Esophagus (tissue), 2 donors: ENCODE measurements at regions not wholly inside any gene's neighbourhood (a gene's known extent, or its start where the extent isn't known, plus 50 kb on each side); places are given as distances from the start of the nearest gene placed in this dataset.
"Not testable (repeated sequence)": the region's sequence is repeated elsewhere in the genome, so short reads cannot be mapped to it uniquely, and the experiment has no call there.

Experiments
- H3K27ac ChIP-seq, 2 donors: one replicate each; pipeline ENCODE4 v1.5.1; 2013; ENCODE audit warnings: low read depth in 2 of 2, mild to moderate bottlenecking in 2 of 2, inconsistent platforms in 1 of 2, low read length in 1 of 2, moderate library complexity in 1 of 2
- H3K27me3 ChIP-seq, 2 donors: one replicate each; pipeline ENCODE4 v1.6.1; 2013; ENCODE audit warnings: low read length in 2 of 2, control low read depth in 1 of 2, mild to moderate bottlenecking in 1 of 2; ENCODE audit not compliant: insufficient read depth in 2 of 2, control insufficient read depth in 1 of 2
- H3K36me3 ChIP-seq, 2 donors: one replicate each; pipeline ENCODE4 v1.6.1; 2013; ENCODE audit warnings: low read length in 1 of 2; ENCODE audit not compliant: control insufficient read depth in 2 of 2, insufficient read depth in 2 of 2
- H3K4me1 ChIP-seq, 2 donors: one replicate each; pipeline ENCODE4 v1.6.1; 2013; ENCODE audit warnings: low read length in 1 of 2; ENCODE audit not compliant: control insufficient read depth in 2 of 2, insufficient read depth in 2 of 2
- H3K4me3 ChIP-seq, 2 donors: one replicate each; pipeline ENCODE4 v1.5.1; 2013; ENCODE audit warnings: low read length in 2 of 2, mild to moderate bottlenecking in 2 of 2, low read depth in 1 of 2, moderate library complexity in 1 of 2
- H3K9me3 ChIP-seq, 2 donors: one replicate each; pipeline ENCODE4 v1.6.1; 2013; ENCODE audit warnings: mild to moderate bottlenecking in 2 of 2, low read depth in 1 of 2, low read length in 1 of 2, moderate library complexity in 1 of 2; ENCODE audit not compliant: control insufficient read depth in 2 of 2, insufficient read depth in 1 of 2
- WGBS, 2 donors: extraction: QIAGEN DNeasy Blood & Tissue Kit; methylation state at CpG; one replicate each; pipeline ENCODE4 v1.1.7; 2013; 5-methylcytosine and 5-hydroxymethylcytosine counted together
- donor health status: healthy with polysubstance abuse.
- donor health status: Bipolar disorder and iron deficiency.

DNA sequence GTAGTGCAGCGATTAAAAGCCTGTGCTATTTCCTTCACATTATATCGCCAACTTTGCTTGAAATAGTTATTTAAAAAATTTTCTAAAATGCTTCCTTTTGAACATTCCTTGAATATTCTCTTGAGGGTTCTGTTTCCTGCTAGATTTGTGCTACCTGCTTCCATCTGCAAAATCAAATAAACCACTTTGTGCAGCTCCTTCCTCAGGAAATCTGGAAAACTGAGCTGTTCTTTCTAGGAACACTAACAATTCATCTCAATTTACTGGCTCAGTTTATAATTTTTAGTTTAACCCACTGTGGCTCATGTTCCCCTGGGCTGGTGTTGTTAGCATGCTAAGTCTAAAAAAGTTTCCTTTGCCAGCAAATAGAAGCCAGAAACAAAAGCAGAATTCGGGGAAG lies 88.1 kb upstream of the LCORL start:
- H3K9me3 ChIP-seq = no peaks in the 10 kb centered on the region
- no peak overlapping the region for H3K4me3 ChIP-seq
- WGBS, 2 donors = 45 to 49% methylated on average over 3 of the region's 3 CpGs
- H3K36me3 ChIP-seq = no peaks in the 10 kb centered on the region
- peaks cover 0 to 4% of the 10 kb centered on the region in 2 donors for H3K4me1 ChIP-seq
- no peaks in the 10 kb centered on the region for H3K27me3 ChIP-seq
- H3K27ac ChIP-seq = no peak overlapping the region

DNA sequence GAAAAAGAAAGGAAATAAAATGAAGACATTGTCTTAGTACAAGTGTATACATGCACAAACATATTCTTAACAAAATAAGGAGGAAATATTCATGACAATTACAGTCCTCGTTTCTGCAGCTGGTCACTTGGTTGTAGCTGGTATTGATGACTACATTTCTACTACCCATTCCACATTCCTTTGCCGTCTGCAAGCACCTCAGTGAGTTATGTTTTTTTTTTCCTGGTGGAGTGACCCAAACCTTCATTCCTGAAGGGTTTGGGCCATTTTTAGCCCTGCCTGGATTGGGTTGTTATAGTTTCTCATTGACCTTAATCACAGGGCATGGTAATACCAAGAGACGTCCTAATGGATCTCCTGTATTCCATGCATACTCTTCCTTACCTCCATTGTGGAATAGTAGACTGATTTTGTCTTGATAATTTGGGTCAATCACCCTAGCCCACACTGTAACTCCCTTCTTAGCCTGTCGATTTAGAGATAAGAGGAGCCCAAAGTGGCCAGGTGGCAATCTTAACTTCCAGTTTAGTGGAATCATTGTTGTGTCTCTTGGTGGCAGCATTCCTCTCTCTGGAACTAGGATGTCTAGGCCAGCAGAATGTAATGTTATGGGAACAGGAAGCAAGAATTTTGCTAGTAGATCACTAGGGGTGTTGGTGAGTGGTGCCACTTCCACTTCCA lies 86.4 kb upstream of the LCORL start:
- H3K4me1 ChIP-seq, H3K27me3 ChIP-seq, H3K9me3 ChIP-seq, H3K4me3 ChIP-seq, H3K27ac ChIP-seq, H3K36me3 ChIP-seq: not testable (repeated sequence)
- WGBS, 2 donors = 68 to 72% methylated on average over 4 of the region's 4 CpGs

DNA sequence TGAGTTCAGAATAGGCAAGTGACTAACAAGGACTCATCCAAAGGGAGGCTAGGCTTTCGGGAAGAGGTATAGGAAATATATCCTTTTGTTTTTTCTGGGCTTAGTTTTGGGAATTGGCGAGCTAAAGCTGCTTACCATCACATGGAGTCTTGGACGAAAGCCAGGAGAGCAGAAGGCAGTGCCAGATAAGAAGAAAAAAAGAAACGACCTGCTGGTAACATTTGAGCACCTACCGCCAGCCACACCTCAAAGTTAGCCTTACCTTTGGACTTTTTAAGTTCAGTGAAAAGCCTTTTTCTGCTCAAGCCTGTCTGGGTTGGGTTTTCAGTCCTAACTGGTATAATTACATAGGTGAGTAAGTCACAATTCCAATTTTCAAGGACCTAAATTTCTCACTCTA lies 85.1 kb upstream of the LCORL start:
- peaks cover 0 to 4% of the 10 kb centered on the region in 2 donors for H3K4me1 ChIP-seq
- H3K27me3 ChIP-seq = no peaks in the 10 kb centered on the region
- H3K27ac ChIP-seq = peak overlapping the region in 1 of 2 donors; percentile 68
- no peaks in the 10 kb centered on the region for H3K36me3 ChIP-seq
- H3K9me3 ChIP-seq = no peaks in the 10 kb centered on the region
- no peak overlapping the region for H3K4me3 ChIP-seq
- WGBS, 2 donors = 27 to 29% methylated on average over 5 of the region's 5 CpGs

DNA sequence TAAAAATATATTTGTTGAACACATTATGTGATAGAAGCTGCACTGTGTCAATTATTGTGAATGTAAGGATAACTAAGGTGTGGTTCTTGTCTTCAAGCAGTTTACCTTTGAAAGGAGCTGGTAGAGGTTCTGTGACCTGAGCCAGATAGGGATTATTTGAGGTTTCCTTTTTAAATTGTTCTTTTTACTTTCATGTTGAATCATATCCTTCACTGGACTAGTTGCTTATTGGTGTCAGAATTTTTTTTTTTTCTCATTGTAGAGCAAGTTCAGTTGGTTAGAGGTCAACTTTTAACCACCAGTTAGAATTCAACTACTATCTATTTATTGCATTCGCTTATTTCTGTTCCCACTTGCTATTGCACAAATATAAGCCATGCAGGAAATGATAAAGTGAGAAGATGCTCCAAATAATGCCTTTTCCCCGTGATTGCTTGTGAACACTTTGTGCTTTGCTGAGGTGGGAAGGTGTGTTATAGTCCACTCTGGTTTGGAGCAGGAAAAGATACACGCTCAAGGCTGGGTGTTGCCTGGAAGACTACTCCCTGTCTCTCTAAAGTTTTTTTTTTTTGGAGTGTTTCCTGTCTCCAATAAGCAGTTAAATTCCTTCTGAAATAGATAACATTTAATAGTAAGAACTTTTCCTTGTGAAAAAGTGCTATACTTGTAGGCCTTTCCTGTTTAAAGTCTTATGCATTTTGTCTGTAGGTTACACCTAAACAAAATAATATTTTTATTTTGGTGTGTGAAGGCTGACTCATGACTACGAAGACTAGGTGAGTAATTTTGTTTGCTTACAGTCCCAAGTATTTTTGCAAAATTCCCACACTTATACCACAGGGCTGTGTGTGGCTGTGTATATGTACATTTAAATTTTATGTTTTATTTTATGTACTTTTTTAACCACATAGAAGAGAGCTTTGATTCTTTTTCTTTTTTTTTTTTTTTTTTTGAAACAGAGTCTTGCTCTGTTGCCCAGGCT lies 83.8 kb upstream of the LCORL start:
- Histone ChIP-seq H3K4me3 (no peak overlapping the region), H3K4me1 (peaks cover 0 to 4% of the 10 kb centered on the region in 2 donors), H3K9me3 (no peaks in the 10 kb centered on the region), H3K27ac (peak overlapping the region; percentile 50 to 61), H3K36me3 (no peaks in the 10 kb centered on the region), H3K27me3 (no peaks in the 10 kb centered on the region)
- WGBS, 2 donors = 41 to 42% methylated on average over 4 of the region's 4 CpGs

DNA sequence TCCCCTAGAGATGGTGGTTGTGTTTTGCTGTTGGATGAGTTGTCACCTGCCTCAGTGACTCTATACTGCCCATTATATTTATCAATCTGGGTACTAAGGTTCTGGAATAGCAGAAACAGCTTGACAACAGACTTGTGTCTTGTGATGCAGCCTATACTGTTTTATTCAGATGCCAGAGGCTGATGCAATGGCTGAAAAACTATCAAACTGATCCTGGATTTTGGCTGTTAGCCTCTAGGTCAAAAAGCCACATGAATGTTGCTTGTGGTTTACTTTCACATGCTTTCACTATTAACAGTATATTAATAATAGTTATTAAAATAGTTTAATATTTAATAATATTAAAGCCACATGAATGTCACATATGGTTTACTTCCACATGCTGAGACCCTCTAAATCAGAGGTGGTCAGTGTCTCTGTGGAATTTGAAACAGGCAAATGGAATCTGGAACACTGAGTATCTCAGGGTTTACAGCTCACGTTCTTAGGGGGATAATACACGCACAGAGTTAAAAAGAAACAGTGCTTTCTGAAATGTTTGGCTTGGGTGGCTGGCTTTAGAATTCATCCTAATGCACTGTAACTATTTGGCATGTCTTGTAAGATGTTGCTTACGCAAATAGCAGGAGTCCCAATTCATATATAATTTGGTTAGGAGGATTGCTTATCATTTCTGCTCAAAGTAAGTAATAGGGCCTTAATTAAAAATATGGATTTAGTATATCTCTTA lies 82.5 kb upstream of the LCORL start:
- H3K27me3 ChIP-seq = no peaks in the 10 kb centered on the region
- H3K4me1 ChIP-seq = peaks cover 0 to 4% of the 10 kb centered on the region in 2 donors
- no peaks in the 10 kb centered on the region for H3K9me3 ChIP-seq
- no peak overlapping the region for H3K4me3 ChIP-seq
- 75% methylated on average over 3 of the region's 3 CpGs for WGBS, 2 donors
- H3K27ac ChIP-seq = no peak overlapping the region
- no peaks in the 10 kb centered on the region for H3K36me3 ChIP-seq

DNA sequence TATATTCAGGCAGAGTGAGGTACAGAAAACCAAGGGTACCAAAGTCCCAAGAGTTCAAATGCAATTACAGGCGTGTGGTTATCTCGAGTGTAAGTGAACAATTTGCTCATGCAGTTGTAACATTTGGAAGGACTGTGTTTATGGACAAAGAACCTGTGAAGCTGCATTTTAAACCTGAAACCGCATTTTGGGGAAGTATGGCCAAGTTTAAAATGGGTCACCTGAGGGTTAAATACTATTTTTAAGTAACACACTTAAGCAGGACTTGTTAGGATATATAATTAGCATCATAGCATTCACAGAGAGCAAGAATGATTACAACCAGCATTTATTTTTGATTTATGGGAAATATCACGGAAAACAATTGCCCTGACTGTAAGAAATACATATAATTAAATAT lies 79.1 kb upstream of the LCORL start:
- no peaks in the 10 kb centered on the region for H3K4me1 ChIP-seq
- WGBS, 2 donors = 59 to 65% methylated on average over 4 of the region's 4 CpGs

DNA sequence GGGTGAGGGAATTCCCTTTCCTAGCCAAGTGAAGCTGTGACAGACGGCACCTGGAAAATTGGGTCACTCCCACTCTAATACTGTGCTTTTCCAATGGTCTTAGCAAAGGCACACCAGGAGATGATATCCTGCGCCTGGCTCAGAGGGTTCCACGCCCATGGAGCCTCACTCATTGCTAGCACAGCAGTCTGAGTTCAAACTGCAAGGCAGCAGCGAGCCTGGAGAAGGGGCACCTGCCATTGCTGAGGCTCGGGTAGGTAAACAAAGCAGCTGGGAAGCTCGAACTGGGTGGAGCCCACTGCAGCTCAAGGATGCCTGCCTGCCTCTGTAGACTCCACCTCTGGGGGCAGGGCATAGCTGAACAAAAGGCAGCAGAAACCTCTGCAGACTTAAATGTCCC lies 68.9 kb upstream of the LCORL start:
- not testable (repeated sequence) for H3K9me3 ChIP-seq, H3K27me3 ChIP-seq, H3K36me3 ChIP-seq, H3K27ac ChIP-seq, H3K4me3 ChIP-seq, H3K4me1 ChIP-seq
- WGBS, 2 donors = 58% methylated on average over 6 of the region's 6 CpGs

More for the DNA sequence above, 79.1 kb upstream of the LCORL start:
- H3K36me3 ChIP-seq = no peaks in the 10 kb centered on the region
- no peaks in the 10 kb centered on the region for H3K9me3 ChIP-seq
- no peak overlapping the region for H3K27ac ChIP-seq
- no peaks in the 10 kb centered on the region for H3K27me3 ChIP-seq
- no peak overlapping the region for H3K4me3 ChIP-seq

DNA sequence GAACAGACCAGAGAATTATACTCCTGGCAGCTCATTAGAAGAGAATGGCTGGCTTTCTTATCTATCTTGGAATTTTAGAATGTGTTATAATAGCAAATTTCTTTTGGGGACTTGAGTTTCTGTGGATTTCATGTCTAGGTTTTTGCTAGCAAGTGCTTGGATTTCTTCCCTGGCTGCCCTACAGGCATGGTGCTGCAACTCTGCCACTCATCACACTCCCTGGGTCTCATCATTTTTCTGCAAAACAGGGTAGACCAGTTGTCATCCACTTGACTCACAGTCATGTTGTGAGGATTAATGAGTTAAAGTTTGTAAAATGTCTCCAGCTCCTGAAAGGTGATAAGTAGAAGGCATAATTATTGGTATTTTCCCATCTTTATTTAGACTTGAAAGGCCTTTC lies 60.7 kb upstream of the LCORL start:
- no peaks in the 10 kb centered on the region for H3K36me3 ChIP-seq
- H3K27me3 ChIP-seq = no peaks in the 10 kb centered on the region
- no peak overlapping the region for H3K4me3 ChIP-seq
- H3K9me3 ChIP-seq = no peaks in the 10 kb centered on the region
- H3K4me1 ChIP-seq = no peaks in the 10 kb centered on the region
- no peak overlapping the region for H3K27ac ChIP-seq

DNA sequence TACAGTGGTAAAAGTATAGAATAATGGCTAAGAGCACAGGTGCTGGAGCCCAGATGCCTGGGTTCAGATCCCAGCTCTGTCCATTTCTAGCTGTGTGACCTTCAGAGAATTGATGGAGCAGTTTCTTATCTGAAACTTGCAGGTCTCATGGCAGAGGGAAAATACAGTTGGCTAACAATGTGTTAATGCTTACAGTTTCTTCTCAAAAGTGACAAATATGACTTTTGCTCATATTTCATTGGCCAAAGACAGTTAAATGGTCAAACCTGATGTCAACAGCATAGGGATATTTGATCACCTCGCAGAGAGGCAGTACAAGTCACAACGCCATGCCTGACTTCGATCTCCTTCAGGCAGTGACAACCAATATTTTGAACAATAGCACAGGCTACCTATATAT lies 60.2 kb upstream of the LCORL start:
- Histone ChIP-seq H3K4me3 (no peak overlapping the region), H3K27me3 (no peaks in the 10 kb centered on the region), H3K27ac (no peak overlapping the region), H3K4me1 (no peaks in the 10 kb centered on the region), H3K9me3 (no peaks in the 10 kb centered on the region), H3K36me3 (no peaks in the 10 kb centered on the region)
- 91% methylated on average over 3 of the region's 3 CpGs for whole genome bisulfite sequencing, 2 donors
